Esophagus muscularis mucosa (tissue), 4 donors: ENCODE measurements at regions not wholly inside any gene's neighbourhood (a gene's known extent, or its start where the extent isn't known, plus 50 kb on each side); places are given as distances from the start of the nearest gene placed in this dataset.

ENCODE experiments used
- DNase-seq: peaks from one replicate; pipeline ENCODE4 v3.0.0-alpha.2; 2017; ENCODE audit errors: extremely low spot score
- H3K27ac ChIP-seq, 4 donors: fragments of 200-600 bp; sonication (generic); replicated peaks in 1 of 4; 1 replicate in 3 of 4; 2 replicates in 1 of 4; pipeline ENCODE4 v1.5.1; 2016 to 2019; ENCODE audit warnings: mild to moderate bottlenecking in 1 of 4
- H3K27me3 ChIP-seq, 4 donors: fragments of 200-600 bp; sonication (generic); one replicate each; pipeline versions ENCODE4 v1.5.1 to v1.6.0; 2016 to 2019
- H3K36me3 ChIP-seq, 4 donors: fragments of 200-600 bp; sonication (generic); one replicate each; pipeline ENCODE4 v1.5.1; 2016 to 2019
- H3K4me1 ChIP-seq, 4 donors: fragments of 200-600 bp; sonication (generic); one replicate each; pipeline ENCODE4 v1.5.1; 2016 to 2019
- H3K4me3 ChIP-seq, 4 donors: fragments of 200-600 bp; sonication (generic); 1 replicate in 2 of 4; 2 replicates in 2 of 4; pipeline ENCODE4 v1.5.1; 2016 to 2019; ENCODE audit warnings: mild to moderate bottlenecking in 4 of 4, moderate library complexity in 1 of 4
- H3K9me3 ChIP-seq, 4 donors: fragments of 200-600 bp; sonication (generic); 1 replicate in 3 of 4; 2 replicates in 1 of 4; pipeline ENCODE4 v1.5.1; 2016 to 2019
- CTCF ChIP-seq, 3 experiments: fragments of 200-600 bp in 2 of 3; fragments of 450-650 bp in 1 of 3; sonication (generic) in 2 of 3; IDR thresholded peaks; one replicate each; pipeline ENCODE4 v1.5.1; 2017 to 2019; ENCODE audit warnings: antibody characterized with exemption in 3 of 3, mild to moderate bottlenecking in 2 of 3, moderate library complexity in 1 of 3
- EP300 ChIP-seq: sonication (generic); formaldehyde crosslinking; IDR thresholded peaks from one replicate; pipeline ENCODE4 v1.6.1; 2017; ENCODE audit warnings: antibody characterized with exemption
- POLR2A ChIP-seq: fragments of 450-650 bp; IDR thresholded peaks from one replicate; pipeline ENCODE4 v1.6.1; 2017; ENCODE audit warnings: antibody characterized with exemption, moderate library complexity, mild to moderate bottlenecking, low read depth
- POLR2AphosphoS5 ChIP-seq, 2 donors: sonication (generic); formaldehyde crosslinking; IDR thresholded peaks; one replicate each; pipeline ENCODE4 v1.6.1; 2017; ENCODE audit warnings: antibody characterized with exemption in 2 of 2
- WGBS: methylation state at CpG from one replicate; pipeline ENCODE4 v1.1.5; 2018; 5-methylcytosine and 5-hydroxymethylcytosine counted together
- intact Hi-C: fragments of 100-400 bp; cut with DNase I; formaldehyde crosslinking; loops from one replicate; pipeline ENCODE4 v1.15.1; 2023

DNA sequence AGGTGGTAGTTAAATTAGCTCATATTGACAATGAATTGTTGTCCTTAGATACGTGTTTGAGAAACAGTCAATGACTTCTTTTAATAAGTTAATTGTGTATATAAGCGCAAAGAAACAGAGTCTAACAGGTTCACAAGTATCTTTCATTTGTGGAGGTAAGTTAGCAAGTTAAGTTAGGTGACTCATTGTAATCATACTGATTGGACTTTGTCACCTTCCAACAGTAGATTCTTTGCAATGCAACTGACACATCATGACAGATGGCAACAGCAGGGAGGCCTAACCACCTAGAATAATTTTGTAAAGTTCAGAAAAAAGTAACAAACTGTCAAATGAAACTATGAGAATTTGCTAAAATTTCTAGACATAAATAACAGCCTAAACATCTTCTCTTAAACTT is 207.6 kb upstream of the PITX2 start:
- Histone ChIP-seq H3K9me3 (no peaks in the 10 kb centered on the region), H3K4me1 (no peaks in the 10 kb centered on the region), H3K36me3 (no peaks in the 10 kb centered on the region), H3K4me3 (no peak overlapping the region), H3K27ac (no peak overlapping the region), H3K27me3 (no peaks in the 10 kb centered on the region)
- no peak for DNase-seq
- no peak for TF ChIP-seq CTCF (IDR thresholded peaks at IDR 0.05)
- TF ChIP-seq POLR2A = no peak
- TF ChIP-seq POLR2AphosphoS5 (IDR thresholded peaks at IDR 0.05) = no peak
- no peak for TF ChIP-seq EP300
- intact Hi-C loops = no loop called here
- 41% methylated on average over 2 of the region's 2 CpGs for WGBS

- Histone ChIP-seq H3K4me1 (no peaks in the 10 kb centered on the region), H3K9me3 (no peaks in the 10 kb centered on the region), H3K27me3 (no peaks in the 10 kb centered on the region), H3K27ac (no peak overlapping the region), H3K36me3 (no peaks in the 10 kb centered on the region), H3K4me3 (no peak overlapping the region)
- intact Hi-C loops = no loop called here
- TF ChIP-seq POLR2A = no peak
- TF ChIP-seq EP300 = no peak
- no peak for TF ChIP-seq CTCF (IDR thresholded peaks at IDR 0.05)
- no peak for TF ChIP-seq POLR2AphosphoS5 (IDR thresholded peaks at IDR 0.05)
- DNase-seq = no peak
- 63% methylated on average over 7 of the region's 7 CpGs for WGBS
Measured at GRCh38 chr4:110837896-110838450, 215.1 kb upstream of the PITX2 start.

- Histone ChIP-seq H3K27me3 (no peaks in the 10 kb centered on the region), H3K4me3 (no peak overlapping the region), H3K9me3 (no peaks in the 10 kb centered on the region), H3K4me1 (no peaks in the 10 kb centered on the region), H3K36me3 (no peaks in the 10 kb centered on the region), H3K27ac (no peak overlapping the region)
- WGBS = 75% methylated on average over 2 of the region's 2 CpGs
- no peak for TF ChIP-seq CTCF (IDR thresholded peaks at IDR 0.05)
- TF ChIP-seq EP300 = no peak
- TF ChIP-seq POLR2AphosphoS5 (IDR thresholded peaks at IDR 0.05) = no peak
- TF ChIP-seq POLR2A = no peak
- DNase-seq = no peak
- intact Hi-C loops = no loop called here
Measured at GRCh38 chr4:110840221-110840654, 217.4 kb upstream of the PITX2 start.

DNA sequence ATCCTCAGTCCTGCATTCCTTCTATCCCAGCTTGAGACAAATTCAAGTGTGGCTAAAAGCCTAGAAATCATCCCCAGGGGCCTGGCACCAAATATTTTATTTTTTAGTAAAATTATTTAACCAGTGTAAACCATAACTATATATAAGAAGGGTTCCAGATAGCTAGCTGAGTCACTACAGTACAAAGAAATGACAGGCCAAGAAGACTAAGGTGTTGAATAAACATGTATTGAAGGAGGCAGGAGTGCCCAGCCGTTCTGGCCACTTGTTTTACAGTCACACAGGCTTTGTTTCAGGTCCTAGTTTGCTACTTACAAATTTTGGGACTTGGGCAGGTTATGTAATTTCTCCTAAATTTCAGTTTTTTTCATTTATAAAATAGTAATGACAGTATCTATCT is 225.9 kb upstream of the PITX2 start:
- H3K27me3 ChIP-seq = no peaks in the 10 kb centered on the region
- WGBS = 54% methylated on average over 1 of the region's 1 CpG
- H3K9me3 ChIP-seq = no peaks in the 10 kb centered on the region
- DNase-seq = no peak
- TF ChIP-seq CTCF (IDR thresholded peaks at IDR 0.05) = no peak
- TF ChIP-seq POLR2A = no peak
- no peak for TF ChIP-seq POLR2AphosphoS5 (IDR thresholded peaks at IDR 0.05)
- no peak for TF ChIP-seq EP300
- H3K4me1 ChIP-seq = no peaks in the 10 kb centered on the region
- no peak overlapping the region for H3K4me3 ChIP-seq
- H3K27ac ChIP-seq = no peak overlapping the region
- intact Hi-C loops = no loop called here
- H3K36me3 ChIP-seq = no peaks in the 10 kb centered on the region

GRCh38 chr4:110849461-110849860 is 226.6 kb upstream of the PITX2 start:
- Histone ChIP-seq H3K27me3 (no peaks in the 10 kb centered on the region), H3K4me3 (no peak overlapping the region), H3K36me3 (no peaks in the 10 kb centered on the region), H3K4me1 (no peaks in the 10 kb centered on the region), H3K9me3 (no peaks in the 10 kb centered on the region), H3K27ac (no peak overlapping the region)
- TF ChIP-seq POLR2A (no peak), CTCF (IDR thresholded peaks at IDR 0.05) (no peak), EP300 (no peak), POLR2AphosphoS5 (IDR thresholded peaks at IDR 0.05) (no peak)
- intact Hi-C loops = no loop called here
- 70% methylated on average over 6 of the region's 6 CpGs for WGBS
- DNase-seq = no peak
